Erythroblast (primary cell): ENCODE measurements at regions not wholly inside any gene's neighbourhood (a gene's known extent, or its start where the extent isn't known, plus 50 kb on each side); places are given as distances from the start of the nearest gene placed in this dataset.

ENCODE experiments used
- DNase-seq, 2 experiments: peaks; one replicate each; lab custom pipeline; 2025; lab: John Stamatoyannopoulos, UW
- GATA1 ChIP-seq: IDR thresholded peaks from 2 replicates; pipeline ENCODE4 v1.6.1; 2011; ENCODE audit warnings: low read depth, mild to moderate bottlenecking, control low read depth, low read length, moderate library complexity
- POLR2A ChIP-seq: IDR thresholded peaks from 2 replicates; pipeline ENCODE4 v1.6.1; 2011; ENCODE audit warnings: mild to moderate bottlenecking, low read length

GRCh38 chr20:16902662-16903061, 154.5 kb downstream of the OTOR start:
- DNase-seq, result no peak
- TF ChIP-seq GATA1, result no peak
- TF ChIP-seq POLR2A, result no peak

GRCh38 chr20:16904751-16905150, 156.6 kb downstream of the OTOR start:
- TF ChIP-seq GATA1, result no peak
- TF ChIP-seq POLR2A, result no peak
- DNase-seq, result no peak

GRCh38 chr20:16914277-16914676, 166.1 kb downstream of the OTOR start:
- no peak for DNase-seq
- TF ChIP-seq POLR2A, result no peak
- no peak for TF ChIP-seq GATA1

- TF ChIP-seq POLR2A (no peak), GATA1 (no peak)
- no peak for DNase-seq
Measured at GRCh38 chr20:16916165-16916564, 168.0 kb downstream of the OTOR start.

GRCh38 chr20:16917636-16918035, 169.5 kb downstream of the OTOR start:
- TF ChIP-seq GATA1 (no peak), POLR2A (no peak)
- no peak for DNase-seq

- DNase-seq, result no peak
- TF ChIP-seq POLR2A (no peak), GATA1 (no peak)
Measured at GRCh38 chr20:16918366-16918765, 170.2 kb downstream of the OTOR start.

GRCh38 chr20:16919841-16920240, 171.7 kb downstream of the OTOR start:
- DNase-seq, result no peak
- TF ChIP-seq POLR2A (no peak), GATA1 (no peak)

GRCh38 chr20:16922834-16923233, 174.7 kb downstream of the OTOR start:
- TF ChIP-seq POLR2A, result no peak
- TF ChIP-seq GATA1, result no peak
- no peak for DNase-seq

- TF ChIP-seq POLR2A (no peak), GATA1 (no peak)
- no peak for DNase-seq
Measured at GRCh38 chr20:16926626-16927430, 178.7 kb downstream of the OTOR start.

- DNase-seq, result no peak
Measured at GRCh38 chr20:16929756-16930155, 181.6 kb downstream of the OTOR start.

GRCh38 chr20:16930656-16931055, 182.5 kb downstream of the OTOR start:
- TF ChIP-seq GATA1 (no peak), POLR2A (no peak)
- no peak for DNase-seq

More at GRCh38 chr20:16929756-16930155, 181.6 kb downstream of the OTOR start:
- TF ChIP-seq POLR2A, result no peak
- TF ChIP-seq GATA1, result no peak

GRCh38 chr20:16939051-16939450, 190.9 kb downstream of the OTOR start:
- DNase-seq, result no peak
- TF ChIP-seq GATA1, result no peak
- TF ChIP-seq POLR2A, result no peak

GRCh38 chr20:16940701-16941100, 192.5 kb downstream of the OTOR start:
- no peak for DNase-seq
- TF ChIP-seq POLR2A (no peak), GATA1 (no peak)

- no peak for DNase-seq
- TF ChIP-seq GATA1 (no peak), POLR2A (no peak)
Measured at GRCh38 chr20:16942051-16942450, 193.9 kb downstream of the OTOR start.

- no peak for DNase-seq
- TF ChIP-seq GATA1 (no peak), POLR2A (no peak)
Measured at GRCh38 chr20:16942756-16943155, 194.6 kb downstream of the OTOR start.

- no peak for DNase-seq
- TF ChIP-seq GATA1 (no peak), POLR2A (no peak)
Measured at GRCh38 chr20:16944745-16945144, 196.6 kb downstream of the OTOR start.
